ENCODE measurements at regions not wholly inside any gene's neighbourhood (a gene's known extent, or its start where the extent isn't known, plus 50 kb on each side); places are given as distances from the start of the nearest gene placed in this dataset.

DNA sequence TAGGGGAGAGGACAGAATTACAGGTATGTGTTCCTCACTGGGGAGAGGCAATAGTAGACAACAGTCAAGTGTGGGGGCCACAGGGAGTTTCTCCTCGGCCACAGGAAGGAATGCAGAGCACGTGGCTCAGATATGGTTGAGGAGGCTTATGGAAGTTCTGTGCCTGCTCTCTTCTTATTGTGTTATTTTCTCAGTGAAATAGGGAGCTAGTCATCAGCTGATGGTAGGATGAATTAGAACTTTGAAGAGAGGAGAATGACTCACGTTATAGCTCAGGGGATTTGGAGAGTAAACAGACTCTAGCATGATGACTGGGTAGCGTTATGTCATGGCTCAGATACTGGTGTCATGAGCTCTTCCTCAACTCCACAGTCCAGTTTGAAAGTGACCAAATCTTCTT lies 308.3 kb upstream of the IGFBP3 start:
- no peak for ATAC-seq (replicated peaks in 1 of 4)
- no peak for DNase-seq
- peaks cover 0 to 10% (median 8%) of the 10 kb centered on the region in 3 donors for H3K9me3 Mint-ChIP-seq
- Histone ChIP-seq H3K27me3 (replicated peaks in 1 of 2; ENCODE audit: control insufficient read depth in 2 of 2, extremely low read depth in 1 of 2, insufficient read depth in 2 of 2, low read length in 1 of 2) (no peaks in the 10 kb centered on the region), H3K9me3 (no peaks in the 10 kb centered on the region), H3K4me3 (ENCODE audit: control insufficient read depth in 1 of 2, extremely low read depth in 1 of 2, low read length in 1 of 2) (no peak overlapping the region), H3K36me3 (ENCODE audit: control insufficient read depth in 2 of 2, extremely low read depth in 1 of 2, insufficient read depth in 1 of 2, low read length in 1 of 2) (no peaks in the 10 kb centered on the region), H3K27ac (ENCODE audit: low read length) (no peak overlapping the region), H3K4me1 (ENCODE audit: control insufficient read depth in 1 of 2, extremely low read depth in 1 of 2, insufficient read depth in 2 of 2, low read length in 2 of 2) (no peaks in the 10 kb centered on the region)
- no peak overlapping the region for H3K4me3 Mint-ChIP-seq
- WGBS (ENCODE audit: insufficient coverage), result 83% methylated on average over 4 of the region's 4 CpGs
- ChIA-PET POLR2A (no interaction called here), CTCF (no interaction called here)
- no peaks in the 10 kb centered on the region for H3K36me3 Mint-ChIP-seq
- H3K4me1 Mint-ChIP-seq, result no peaks in the 10 kb centered on the region
- H3K27ac Mint-ChIP-seq, result no peak overlapping the region
- H3K27me3 Mint-ChIP-seq, result peaks cover 2 to 4% of the 10 kb centered on the region in 2 donors

DNA sequence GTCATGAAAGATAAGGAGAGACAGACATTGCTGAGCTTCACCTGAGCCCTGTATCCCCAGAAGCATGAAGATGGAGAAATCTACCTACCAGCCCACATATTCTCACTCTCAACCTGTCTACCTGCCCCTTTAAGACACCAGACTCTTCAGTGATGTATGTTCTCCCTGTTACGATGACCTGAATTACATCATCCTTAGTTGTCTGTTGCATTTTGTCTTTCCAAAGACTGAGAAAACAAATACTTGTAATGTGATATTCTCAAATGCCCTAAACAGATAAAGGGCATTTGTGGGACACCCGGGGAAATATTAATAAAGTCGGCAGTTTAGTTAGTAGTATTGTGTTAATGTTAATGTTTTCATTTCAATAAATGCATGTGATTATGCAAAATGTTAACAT lies 305.8 kb upstream of the IGFBP3 start:
- 90% methylated on average over 2 of the region's 3 CpGs for WGBS (ENCODE audit: insufficient coverage)
- Histone ChIP-seq H3K4me1 (ENCODE audit: control insufficient read depth in 1 of 2, extremely low read depth in 1 of 2, insufficient read depth in 2 of 2, low read length in 2 of 2) (no peaks in the 10 kb centered on the region), H3K27me3 (replicated peaks in 1 of 2; ENCODE audit: control insufficient read depth in 2 of 2, extremely low read depth in 1 of 2, insufficient read depth in 2 of 2, low read length in 1 of 2) (no peaks in the 10 kb centered on the region), H3K9me3 (no peaks in the 10 kb centered on the region), H3K4me3 (ENCODE audit: control insufficient read depth in 1 of 2, extremely low read depth in 1 of 2, low read length in 1 of 2) (no peak overlapping the region), H3K36me3 (ENCODE audit: control insufficient read depth in 2 of 2, extremely low read depth in 1 of 2, insufficient read depth in 1 of 2, low read length in 1 of 2) (no peaks in the 10 kb centered on the region), H3K27ac (ENCODE audit: low read length) (no peak overlapping the region)
- ATAC-seq (replicated peaks in 1 of 4), result no peak
- POLR2A ChIA-PET, result no interaction called here
- H3K4me3 Mint-ChIP-seq, result no peak overlapping the region
- H3K27me3 Mint-ChIP-seq, result peaks cover 4% of the 10 kb centered on the region in 2 donors
- CTCF ChIA-PET, result no interaction called here
- no peaks in the 10 kb centered on the region for H3K4me1 Mint-ChIP-seq
- DNase-seq, result no peak
- no peak overlapping the region for H3K27ac Mint-ChIP-seq
- peaks cover 3 to 22% (median 9%) of the 10 kb centered on the region in 3 donors for H3K9me3 Mint-ChIP-seq
- no peaks in the 10 kb centered on the region for H3K36me3 Mint-ChIP-seq

GRCh38 chr7:46224363-46224762 lies 303.3 kb upstream of the IGFBP3 start:
- no peaks in the 10 kb centered on the region for H3K9me3 ChIP-seq
- no peaks in the 10 kb centered on the region for H3K4me1 ChIP-seq (ENCODE audit: control insufficient read depth in 1 of 2, extremely low read depth in 1 of 2, insufficient read depth in 2 of 2, low read length in 2 of 2)

GRCh38 chr7:46220066-46220630 lies 299.1 kb upstream of the IGFBP3 start:
- no peak overlapping the region for H3K4me3 ChIP-seq (ENCODE audit: control insufficient read depth in 1 of 2, extremely low read depth in 1 of 2, low read length in 1 of 2)
- CTCF ChIA-PET, result no interaction called here
- H3K4me3 Mint-ChIP-seq, result no peak overlapping the region
- DNase-seq, result no peak
- POLR2A ChIA-PET, result no interaction called here
- H3K36me3 Mint-ChIP-seq, result no peaks in the 10 kb centered on the region
- no peaks in the 10 kb centered on the region for H3K27me3 ChIP-seq (replicated peaks in 1 of 2; ENCODE audit: control insufficient read depth in 2 of 2, extremely low read depth in 1 of 2, insufficient read depth in 2 of 2, low read length in 1 of 2)
- no peaks in the 10 kb centered on the region for H3K36me3 ChIP-seq (ENCODE audit: control insufficient read depth in 2 of 2, extremely low read depth in 1 of 2, insufficient read depth in 1 of 2, low read length in 1 of 2)
- 72% methylated on average over 2 of the region's 7 CpGs for WGBS (ENCODE audit: insufficient coverage)
- no peak for ATAC-seq (replicated peaks in 1 of 4)
- no peak overlapping the region for H3K27ac ChIP-seq (ENCODE audit: low read length)
- H3K9me3 ChIP-seq, result no peaks in the 10 kb centered on the region
- no peaks in the 10 kb centered on the region for H3K4me1 ChIP-seq (ENCODE audit: control insufficient read depth in 1 of 2, extremely low read depth in 1 of 2, insufficient read depth in 2 of 2, low read length in 2 of 2)
- H3K4me1 Mint-ChIP-seq, result no peaks in the 10 kb centered on the region
- no peak overlapping the region for H3K27ac Mint-ChIP-seq
- peaks cover 2 to 4% of the 10 kb centered on the region in 2 donors for H3K27me3 Mint-ChIP-seq
- peaks cover 4 to 21% (median 5%) of the 10 kb centered on the region in 3 donors for H3K9me3 Mint-ChIP-seq

More at GRCh38 chr7:46224363-46224762, 303.3 kb upstream of the IGFBP3 start:
- no peaks in the 10 kb centered on the region for H3K36me3 Mint-ChIP-seq
- POLR2A ChIA-PET, result no interaction called here
- WGBS (ENCODE audit: insufficient coverage), result no CpG with 5 or more reads among the region's 5 CpGs
- Histone ChIP-seq H3K27ac (ENCODE audit: low read length) (no peak overlapping the region), H3K27me3 (replicated peaks in 1 of 2; ENCODE audit: control insufficient read depth in 2 of 2, extremely low read depth in 1 of 2, insufficient read depth in 2 of 2, low read length in 1 of 2) (no peaks in the 10 kb centered on the region), H3K4me3 (ENCODE audit: control insufficient read depth in 1 of 2, extremely low read depth in 1 of 2, low read length in 1 of 2) (no peak overlapping the region), H3K36me3 (ENCODE audit: control insufficient read depth in 2 of 2, extremely low read depth in 1 of 2, insufficient read depth in 1 of 2, low read length in 1 of 2) (no peaks in the 10 kb centered on the region)
- CTCF ChIA-PET, result no interaction called here
- no peak overlapping the region for H3K27ac Mint-ChIP-seq
- peaks cover 2 to 9% of the 10 kb centered on the region in 2 donors for H3K27me3 Mint-ChIP-seq
- DNase-seq (no peak), ATAC-seq (replicated peaks in 1 of 4) (no peak)
- H3K4me3 Mint-ChIP-seq, result no peak overlapping the region
- peaks cover 4 to 22% (median 5%) of the 10 kb centered on the region in 3 donors for H3K9me3 Mint-ChIP-seq
- H3K4me1 Mint-ChIP-seq, result no peaks in the 10 kb centered on the region

- ChIA-PET CTCF (no interaction called here), POLR2A (no interaction called here)
- no peak for ATAC-seq (replicated peaks in 1 of 4)
- Mint-ChIP-seq H3K27ac (no peak overlapping the region), H3K9me3 (peaks cover 2 to 15% (median 5%) of the 10 kb centered on the region in 3 donors), H3K4me3 (no peak overlapping the region), H3K36me3 (no peaks in the 10 kb centered on the region), H3K27me3 (peaks cover 2 to 4% of the 10 kb centered on the region in 2 donors), H3K4me1 (no peaks in the 10 kb centered on the region)
- H3K4me3 ChIP-seq (ENCODE audit: control insufficient read depth in 1 of 2, extremely low read depth in 1 of 2, low read length in 1 of 2), result no peak overlapping the region
- no peak overlapping the region for H3K27ac ChIP-seq (ENCODE audit: low read length)
- 76% methylated on average over 3 of the region's 9 CpGs for WGBS (ENCODE audit: insufficient coverage)
- no peaks in the 10 kb centered on the region for H3K4me1 ChIP-seq (ENCODE audit: control insufficient read depth in 1 of 2, extremely low read depth in 1 of 2, insufficient read depth in 2 of 2, low read length in 2 of 2)
- no peaks in the 10 kb centered on the region for H3K27me3 ChIP-seq (replicated peaks in 1 of 2; ENCODE audit: control insufficient read depth in 2 of 2, extremely low read depth in 1 of 2, insufficient read depth in 2 of 2, low read length in 1 of 2)
- H3K9me3 ChIP-seq, result no peaks in the 10 kb centered on the region
- H3K36me3 ChIP-seq (ENCODE audit: control insufficient read depth in 2 of 2, extremely low read depth in 1 of 2, insufficient read depth in 1 of 2, low read length in 1 of 2), result no peaks in the 10 kb centered on the region
- DNase-seq, result no peak
Measured at GRCh38 chr7:46218461-46219200, 297.6 kb upstream of the IGFBP3 start.

- CTCF ChIA-PET, result no interaction called here
- DNase-seq (no peak), ATAC-seq (replicated peaks in 1 of 4) (no peak)
- POLR2A ChIA-PET, result no interaction called here
- H3K4me3 Mint-ChIP-seq, result no peak overlapping the region
- no peaks in the 10 kb centered on the region for H3K4me1 ChIP-seq (ENCODE audit: control insufficient read depth in 1 of 2, extremely low read depth in 1 of 2, insufficient read depth in 2 of 2, low read length in 2 of 2)
- peaks cover 0 to 4% of the 10 kb centered on the region in 2 donors for H3K27me3 Mint-ChIP-seq
- H3K27ac Mint-ChIP-seq, result no peak overlapping the region
- no peaks in the 10 kb centered on the region for H3K36me3 Mint-ChIP-seq
- peaks cover 0 to 2% of the 10 kb centered on the region in 2 experiments for H3K27me3 ChIP-seq (replicated peaks in 1 of 2; ENCODE audit: control insufficient read depth in 2 of 2, extremely low read depth in 1 of 2, insufficient read depth in 2 of 2, low read length in 1 of 2)
- no peak overlapping the region for H3K4me3 ChIP-seq (ENCODE audit: control insufficient read depth in 1 of 2, extremely low read depth in 1 of 2, low read length in 1 of 2)
- no peak overlapping the region for H3K27ac ChIP-seq (ENCODE audit: low read length)
- WGBS (ENCODE audit: insufficient coverage), result 70% methylated on average over 6 of the region's 15 CpGs
- H3K36me3 ChIP-seq (ENCODE audit: control insufficient read depth in 2 of 2, extremely low read depth in 1 of 2, insufficient read depth in 1 of 2, low read length in 1 of 2), result no peaks in the 10 kb centered on the region
- no peaks in the 10 kb centered on the region for H3K4me1 Mint-ChIP-seq
- peaks cover 0 to 9% (median 0%) of the 10 kb centered on the region in 3 donors for H3K9me3 Mint-ChIP-seq
- no peaks in the 10 kb centered on the region for H3K9me3 ChIP-seq
Measured at GRCh38 chr7:46215987-46216567, 295.0 kb upstream of the IGFBP3 start.

Measured in T-cell (primary cell).